T-cell (primary cell): ENCODE measurements at regions not wholly inside any gene's neighbourhood (a gene's known extent, or its start where the extent isn't known, plus 50 kb on each side); places are given as distances from the start of the nearest gene placed in this dataset.

Source experiments
- ATAC-seq, 4 experiments: fragments of 200-7000 bp in 3 of 4; fragments of 150-1000 bp in 1 of 4; cut with Tn5 transposase; replicated peaks in 1 of 4; 1 replicate in 3 of 4; 2 replicates in 1 of 4; pipeline ENCODE4 v1.10.0; 2021; ENCODE audit warnings: moderate library complexity in 3 of 4, mild to moderate bottlenecking in 2 of 4, moderate number of reproducible peaks in 1 of 4
- CTCF ChIA-PET, 2 donors: fragments of 300-600 bp; sonication (Branson Sonifier 250); formaldehyde crosslinking; loops; one replicate each; lab custom pipeline; 2022; ENCODE audit warnings: antibody characterized with exemption in 2 of 2; lab: Charles Lee
- POLR2A ChIA-PET, 2 donors: fragments of 300-600 bp; sonication (Branson Sonifier 250); formaldehyde crosslinking; loops; one replicate each; lab custom pipeline; 2022; ENCODE audit warnings: antibody characterized with exemption in 2 of 2; lab: Charles Lee
- DNase-seq, 35 experiments: peaks; one replicate each; pipeline versions ENCODE4 v3.0.0 to v3.0.0-alpha.2; 2013 to 2023
- H3K27ac ChIP-seq: one replicate; pipeline ENCODE4 v1.5.1; 2013; ENCODE audit warnings: low read length
- H3K27me3 ChIP-seq, 2 experiments: replicated peaks in 1 of 2; 1 replicate in 1 of 2; 2 replicates in 1 of 2; pipeline versions ENCODE4 v1.6.1 to v1.7.0; 2013; ENCODE audit warnings: low read length in 1 of 2, mixed read lengths in 1 of 2; ENCODE audit not compliant: control insufficient read depth in 2 of 2, insufficient read depth in 2 of 2; ENCODE audit errors: extremely low read depth in 1 of 2
- H3K36me3 ChIP-seq, 2 donors: 1 replicate in 1 of 2; 2 replicates in 1 of 2; pipeline versions ENCODE4 v1.6.1 to v1.7.0; 2013; ENCODE audit warnings: low read length in 1 of 2; ENCODE audit not compliant: control insufficient read depth in 2 of 2, insufficient read depth in 1 of 2; ENCODE audit errors: extremely low read depth in 1 of 2
- H3K4me1 ChIP-seq, 2 experiments: 1 replicate in 1 of 2; 2 replicates in 1 of 2; pipeline versions ENCODE4 v1.6.1 to v1.7.0; 2013; ENCODE audit warnings: low read length in 2 of 2, mixed read lengths in 1 of 2; ENCODE audit not compliant: insufficient read depth in 2 of 2, control insufficient read depth in 1 of 2; ENCODE audit errors: extremely low read depth in 1 of 2
- H3K4me3 ChIP-seq, 2 donors: 1 replicate in 1 of 2; 2 replicates in 1 of 2; pipeline versions ENCODE4 v1.5.1 to v1.7.0; 2013; ENCODE audit warnings: mild to moderate bottlenecking in 2 of 2, low read length in 1 of 2, moderate library complexity in 1 of 2; ENCODE audit not compliant: control insufficient read depth in 1 of 2; ENCODE audit errors: extremely low read depth in 1 of 2
- H3K9me3 ChIP-seq: 2 replicates; pipeline ENCODE4 v1.7.0; 2013
- H3K27ac Mint-ChIP-seq, 2 donors: one replicate each; pipeline ENCODE4 v1.8.0; 2020 to 2021; ENCODE audit warnings: mild to moderate bottlenecking in 2 of 2, mixed read lengths in 2 of 2
- H3K27me3 Mint-ChIP-seq, 2 donors: one replicate each; pipeline ENCODE4 v1.8.0; 2021 to 2022; ENCODE audit warnings: mixed read lengths in 2 of 2
- H3K36me3 Mint-ChIP-seq: one replicate; pipeline ENCODE4 v1.8.0; 2021; ENCODE audit warnings: mixed read lengths
- H3K4me1 Mint-ChIP-seq, 3 donors: one replicate each; pipeline ENCODE4 v1.8.0; 2020 to 2022; ENCODE audit warnings: mixed read lengths in 3 of 3, mild to moderate bottlenecking in 1 of 3
- H3K4me3 Mint-ChIP-seq, 3 donors: one replicate each; pipeline ENCODE4 v1.8.0; 2020 to 2022; ENCODE audit warnings: mild to moderate bottlenecking in 3 of 3, mixed read lengths in 3 of 3, moderate library complexity in 3 of 3
- H3K9me3 Mint-ChIP-seq, 3 donors: one replicate each; pipeline ENCODE4 v1.8.0; 2020 to 2022; ENCODE audit warnings: mixed read lengths in 3 of 3
- WGBS: methylation state at CpG from one replicate; pipeline ENCODE4 v1.1.5; 2013; ENCODE audit warnings: missing lambda C conversion rate; ENCODE audit not compliant: insufficient coverage; 5-methylcytosine and 5-hydroxymethylcytosine counted together

- ChIA-PET POLR2A (no interaction called here), CTCF (no interaction called here)
- H3K27ac ChIP-seq: no peak overlapping the region
- DNase-seq (no peak), ATAC-seq (no peak)
- H3K27ac Mint-ChIP-seq: no peak overlapping the region
- no peaks in the 10 kb centered on the region for H3K9me3 ChIP-seq
- H3K4me1 ChIP-seq: no peaks in the 10 kb centered on the region
- H3K36me3 ChIP-seq: no peaks in the 10 kb centered on the region
- H3K27me3 Mint-ChIP-seq: peaks cover 0 to 11% of the 10 kb centered on the region in 2 donors
- no peak overlapping the region for H3K4me3 Mint-ChIP-seq
- H3K4me3 ChIP-seq: no peak overlapping the region
- H3K9me3 Mint-ChIP-seq: peaks cover 0 to 4% (median 0%) of the 10 kb centered on the region in 3 donors
- WGBS: 40% methylated on average over 1 of the region's 2 CpGs
- no peaks in the 10 kb centered on the region for H3K36me3 Mint-ChIP-seq
- peaks cover 0 to 27% of the 10 kb centered on the region in 2 experiments for H3K27me3 ChIP-seq
- H3K4me1 Mint-ChIP-seq: peaks cover 0 to 5% (median 0%) of the 10 kb centered on the region in 3 donors
Measured at GRCh38 chr20:59463541-59463940, 140.8 kb upstream of the PHACTR3 start.

GRCh38 chr20:59466107-59466815 lies 138.1 kb upstream of the PHACTR3 start:
- no peaks in the 10 kb centered on the region for H3K36me3 ChIP-seq
- no peak overlapping the region for H3K27ac ChIP-seq
- no peak overlapping the region for H3K27ac Mint-ChIP-seq
- CTCF ChIA-PET: no interaction called here
- H3K27me3 ChIP-seq: peaks cover 0 to 21% of the 10 kb centered on the region in 2 experiments
- no peak for ATAC-seq
- H3K4me3 Mint-ChIP-seq: no peak overlapping the region
- no peaks in the 10 kb centered on the region for H3K9me3 ChIP-seq
- no peaks in the 10 kb centered on the region for H3K4me1 ChIP-seq
- 85% methylated on average over 7 of the region's 16 CpGs for WGBS
- H3K27me3 Mint-ChIP-seq: peaks cover 0 to 2% of the 10 kb centered on the region in 2 donors
- DNase-seq: no peak
- POLR2A ChIA-PET: no interaction called here
- H3K36me3 Mint-ChIP-seq: no peaks in the 10 kb centered on the region
- no peaks in the 10 kb centered on the region for H3K9me3 Mint-ChIP-seq
- H3K4me1 Mint-ChIP-seq: peaks cover 0 to 5% (median 0%) of the 10 kb centered on the region in 3 donors
- H3K4me3 ChIP-seq: no peak overlapping the region

GRCh38 chr20:59468831-59469230 lies 135.5 kb upstream of the PHACTR3 start:
- Histone ChIP-seq H3K27me3 (peaks cover 0 to 19% of the 10 kb centered on the region in 2 experiments), H3K36me3 (no peaks in the 10 kb centered on the region), H3K4me1 (no peaks in the 10 kb centered on the region), H3K9me3 (no peaks in the 10 kb centered on the region), H3K4me3 (no peak overlapping the region), H3K27ac (no peak overlapping the region)
- Mint-ChIP-seq H3K27me3 (peaks cover 5 to 7% of the 10 kb centered on the region in 2 donors), H3K36me3 (no peaks in the 10 kb centered on the region), H3K4me3 (no peak overlapping the region), H3K4me1 (peaks cover 0 to 5% (median 0%) of the 10 kb centered on the region in 3 donors), H3K27ac (no peak overlapping the region), H3K9me3 (no peaks in the 10 kb centered on the region)
- ChIA-PET POLR2A (no interaction called here), CTCF (interaction anchor here in 1 of 2 donors (0.6 kb wide), 1 partner anchor 17 kb away, joined by 5 read pairs; no protein-coding TSS in a partner anchor)
- no peak for ATAC-seq
- no peak for DNase-seq
- 79% methylated on average over 4 of the region's 5 CpGs for WGBS

GRCh38 chr20:59469267-59470252 lies 134.8 kb upstream of the PHACTR3 start:
- WGBS: 85% methylated on average over 30 of the region's 34 CpGs
- peaks cover 5 to 13% of the 10 kb centered on the region in 2 donors for H3K27me3 Mint-ChIP-seq
- DNase-seq (no peak), ATAC-seq (no peak)
- no peaks in the 10 kb centered on the region for H3K4me1 ChIP-seq
- no peaks in the 10 kb centered on the region for H3K9me3 Mint-ChIP-seq
- peaks cover 0 to 19% of the 10 kb centered on the region in 2 experiments for H3K27me3 ChIP-seq
- H3K4me3 ChIP-seq: no peak overlapping the region
- no peaks in the 10 kb centered on the region for H3K9me3 ChIP-seq
- POLR2A ChIA-PET: no interaction called here
- no peaks in the 10 kb centered on the region for H3K36me3 Mint-ChIP-seq
- H3K4me1 Mint-ChIP-seq: no peaks in the 10 kb centered on the region
- H3K4me3 Mint-ChIP-seq: no peak overlapping the region
- no peaks in the 10 kb centered on the region for H3K36me3 ChIP-seq
- CTCF ChIA-PET: no interaction called here
- H3K27ac ChIP-seq: no peak overlapping the region
- H3K27ac Mint-ChIP-seq: no peak overlapping the region

GRCh38 chr20:59470521-59470920 lies 133.8 kb upstream of the PHACTR3 start:
- POLR2A ChIA-PET: no interaction called here
- CTCF ChIA-PET: no interaction called here
- Mint-ChIP-seq H3K9me3 (no peaks in the 10 kb centered on the region), H3K27ac (no peak overlapping the region), H3K36me3 (no peaks in the 10 kb centered on the region), H3K27me3 (peaks cover 5 to 13% of the 10 kb centered on the region in 2 donors), H3K4me1 (no peaks in the 10 kb centered on the region), H3K4me3 (no peak overlapping the region)
- 92% methylated on average over 17 of the region's 20 CpGs for WGBS
- Histone ChIP-seq H3K4me1 (no peaks in the 10 kb centered on the region), H3K27me3 (peaks cover 0 to 19% of the 10 kb centered on the region in 2 experiments), H3K36me3 (no peaks in the 10 kb centered on the region), H3K9me3 (no peaks in the 10 kb centered on the region), H3K4me3 (no peak overlapping the region), H3K27ac (no peak overlapping the region)
- DNase-seq (no peak), ATAC-seq (no peak)

- no peak for ATAC-seq
Measured at GRCh38 chr20:59471653-59472421, 132.5 kb upstream of the PHACTR3 start.

More at GRCh38 chr20:59471653-59472421, 132.5 kb upstream of the PHACTR3 start:
- H3K4me3 ChIP-seq: no peak overlapping the region
- no peaks in the 10 kb centered on the region for H3K4me1 ChIP-seq
- no peak overlapping the region for H3K27ac Mint-ChIP-seq
- H3K27ac ChIP-seq: no peak overlapping the region
- no peaks in the 10 kb centered on the region for H3K4me1 Mint-ChIP-seq
- H3K27me3 Mint-ChIP-seq: peaks cover 5 to 13% of the 10 kb centered on the region in 2 donors
- no peaks in the 10 kb centered on the region for H3K36me3 Mint-ChIP-seq
- H3K4me3 Mint-ChIP-seq: no peak overlapping the region
- WGBS: 68% methylated on average over 8 of the region's 12 CpGs
- H3K36me3 ChIP-seq: no peaks in the 10 kb centered on the region
- no peaks in the 10 kb centered on the region for H3K9me3 ChIP-seq
- H3K27me3 ChIP-seq: peaks cover 0 to 15% of the 10 kb centered on the region in 2 experiments
- ChIA-PET POLR2A (no interaction called here), CTCF (interaction anchor here in 1 of 2 donors (0.6 kb wide), 1 partner anchor 66 kb away, joined by 3 read pairs; no protein-coding TSS in a partner anchor)
- DNase-seq: no peak
- H3K9me3 Mint-ChIP-seq: no peaks in the 10 kb centered on the region
